Body of pancreas (tissue), 4 donors: ENCODE measurements at regions not wholly inside any gene's neighbourhood (a gene's known extent, or its start where the extent isn't known, plus 50 kb on each side); places are given as distances from the start of the nearest gene placed in this dataset.

Experiments
- ATAC-seq: fragments of 150-250 bp; one replicate; pipeline ENCODE4 v1.9.1; 2016
- DNase-seq, 4 donors: peaks; one replicate each; pipeline ENCODE4 v3.0.0-alpha.2; 2019
- H3K27ac ChIP-seq, 4 donors: fragments of 200-600 bp; sonication (generic); 1 replicate in 3 of 4; 2 replicates in 1 of 4; pipeline versions ENCODE4 v1.5.1 to v1.6.1; 2016 to 2019; ENCODE audit warnings: mild to moderate bottlenecking in 1 of 4, mixed read lengths in 1 of 4, moderate library complexity in 1 of 4
- H3K27me3 ChIP-seq, 2 donors: fragments of 200-600 bp; sonication (generic); one replicate each; pipeline ENCODE4 v1.6.0; 2016; ENCODE audit warnings: mild to moderate bottlenecking in 1 of 2
- H3K36me3 ChIP-seq, 2 donors: fragments of 200-600 bp; sonication (generic); replicated peaks in 1 of 2; 2 replicates each; pipeline ENCODE4 v1.5.1; 2016; ENCODE audit warnings: low read depth in 2 of 2; ENCODE audit not compliant: insufficient read depth in 1 of 2
- H3K4me1 ChIP-seq: fragments of 200-600 bp; sonication (generic); one replicate; pipeline ENCODE4 v1.6.0; 2016
- H3K4me3 ChIP-seq, 2 donors: fragments of 200-600 bp; sonication (generic); 1 replicate in 1 of 2; 2 replicates in 1 of 2; pipeline ENCODE4 v1.5.1; 2016 to 2019
- H3K9me3 ChIP-seq, 3 donors: fragments of 200-600 bp; sonication (generic); 1 replicate in 2 of 3; 2 replicates in 1 of 3; pipeline ENCODE4 v1.5.1; 2016
- CTCF ChIP-seq, 7 experiments: fragments of 450-650 bp in 4 of 7; fragments of 200-600 bp in 3 of 7; sonication (generic) in 3 of 7; IDR thresholded peaks; one replicate each; pipeline ENCODE4 v1.5.1; 2016 to 2019; ENCODE audit warnings: antibody characterized with exemption in 7 of 7
- POLR2A ChIP-seq, 3 donors: fragments of 450-650 bp; IDR thresholded peaks; one replicate each; pipeline ENCODE4 v1.6.1; 2016; ENCODE audit warnings: antibody characterized with exemption in 3 of 3, mild to moderate bottlenecking in 2 of 3
- WGBS, 2 donors: methylation state at CpG; one replicate each; pipeline ENCODE4 v1.1.5; 2017; 5-methylcytosine and 5-hydroxymethylcytosine counted together
- intact Hi-C: fragments of 100-400 bp; cut with DNase I; formaldehyde crosslinking; loops from one replicate; pipeline ENCODE4 v1.15.1; 2023

- H3K36me3 ChIP-seq: no peaks in the 10 kb centered on the region
- no peak overlapping the region for H3K27ac ChIP-seq
- H3K4me3 ChIP-seq: no peak overlapping the region
- H3K27me3 ChIP-seq: no peaks in the 10 kb centered on the region
- H3K9me3 ChIP-seq: no peaks in the 10 kb centered on the region
- no peak for DNase-seq
- TF ChIP-seq CTCF (IDR thresholded peaks at IDR 0.05) (no peak), POLR2A (IDR thresholded peaks at IDR 0.05) (no peak)
- intact Hi-C loops: no loop called here
- no peak for ATAC-seq
- H3K4me1 ChIP-seq: peaks cover 9% of the 10 kb centered on the region
- 80 to 82% methylated on average over 2 of the region's 2 CpGs for WGBS, 2 donors
These were observed 139.5 kb upstream of the PMFBP1 start for GRCh38 chr16:72311426-72311825.

GRCh38 chr16:72309001-72309400, 137.0 kb upstream of the PMFBP1 start:
- H3K4me3 ChIP-seq: no peak overlapping the region
- TF ChIP-seq POLR2A (IDR thresholded peaks at IDR 0.05) (no peak), CTCF (IDR thresholded peaks at IDR 0.05) (no peak)
- peaks cover 9% of the 10 kb centered on the region for H3K4me1 ChIP-seq
- H3K9me3 ChIP-seq: no peaks in the 10 kb centered on the region
- intact Hi-C loops: no loop called here
- WGBS, 2 donors: 33 to 53% methylated on average over 4 of the region's 4 CpGs
- H3K27ac ChIP-seq: peak overlapping the region in 1 of 4 donors; percentile 30
- H3K27me3 ChIP-seq: no peaks in the 10 kb centered on the region
- DNase-seq (peak in 1 of 4 donors; percentile 14), ATAC-seq (peak; percentile 74)
- H3K36me3 ChIP-seq: no peaks in the 10 kb centered on the region

GRCh38 chr16:72308396-72308795, 136.4 kb upstream of the PMFBP1 start:
- no peaks in the 10 kb centered on the region for H3K27me3 ChIP-seq
- no peaks in the 10 kb centered on the region for H3K36me3 ChIP-seq
- DNase-seq (no peak), ATAC-seq (no peak)
- no peak overlapping the region for H3K27ac ChIP-seq
- no peak overlapping the region for H3K4me3 ChIP-seq
- no peaks in the 10 kb centered on the region for H3K9me3 ChIP-seq
- intact Hi-C loops: no loop called here
- peaks cover 9% of the 10 kb centered on the region for H3K4me1 ChIP-seq
- TF ChIP-seq POLR2A (IDR thresholded peaks at IDR 0.05) (no peak), CTCF (IDR thresholded peaks at IDR 0.05) (no peak)

GRCh38 chr16:72302332-72302731, 130.4 kb upstream of the PMFBP1 start:
- 56 to 61% methylated on average over 2 of the region's 2 CpGs for WGBS, 2 donors
- no peak for DNase-seq
- ATAC-seq: no peak
- no peak for TF ChIP-seq CTCF (IDR thresholded peaks at IDR 0.05)
- TF ChIP-seq POLR2A (IDR thresholded peaks at IDR 0.05): no peak
- H3K36me3 ChIP-seq: no peaks in the 10 kb centered on the region
- intact Hi-C loops: no loop called here
- H3K27ac ChIP-seq: no peak overlapping the region
- H3K4me3 ChIP-seq: no peak overlapping the region
- H3K27me3 ChIP-seq: no peaks in the 10 kb centered on the region
- peaks cover 4% of the 10 kb centered on the region for H3K4me1 ChIP-seq
- H3K9me3 ChIP-seq: no peaks in the 10 kb centered on the region

- intact Hi-C loops: no loop called here
- DNase-seq (no peak), ATAC-seq (no peak)
- Histone ChIP-seq H3K27me3 (no peaks in the 10 kb centered on the region), H3K36me3 (no peaks in the 10 kb centered on the region), H3K27ac (no peak overlapping the region), H3K4me3 (no peak overlapping the region), H3K4me1 (peaks cover 4% of the 10 kb centered on the region), H3K9me3 (no peaks in the 10 kb centered on the region)
- TF ChIP-seq CTCF (IDR thresholded peaks at IDR 0.05) (no peak), POLR2A (IDR thresholded peaks at IDR 0.05) (no peak)
- 73 to 79% methylated on average over 8 of the region's 8 CpGs for WGBS, 2 donors
These were observed 129.7 kb upstream of the PMFBP1 start for GRCh38 chr16:72301523-72302236.
